ENCODE measurements at regions not wholly inside any gene's neighbourhood (a gene's known extent, or its start where the extent isn't known, plus 50 kb on each side); places are given as distances from the start of the nearest gene placed in this dataset.

DNA sequence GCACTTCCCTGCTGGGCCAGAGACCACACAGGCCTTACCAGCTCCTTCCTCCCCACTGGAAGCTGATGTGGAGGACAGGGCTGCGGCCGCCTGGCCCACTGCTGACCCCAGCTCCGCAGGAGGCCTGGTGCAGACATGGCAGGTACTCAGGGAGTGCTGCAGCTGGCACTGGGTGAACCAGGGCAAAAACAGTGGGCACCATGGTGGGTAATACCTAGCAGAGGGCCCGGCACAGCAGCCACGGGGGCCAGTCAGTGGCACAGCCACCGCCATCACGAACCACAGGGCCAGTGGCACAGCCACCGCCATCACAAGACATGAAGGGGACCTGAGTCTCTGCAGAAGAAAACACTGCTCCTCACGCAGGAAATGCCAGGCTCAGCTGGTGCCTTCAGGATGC lies 152.6 kb upstream of the PPP2R2D start:
- no peak for TF ChIP-seq CTCF (IDR thresholded peaks at IDR 0.05)
- TF ChIP-seq POLR2A (IDR thresholded peaks at IDR 0.05): no peak

Measured in testis (tissue), 2 donors.